Subcutaneous abdominal adipose tissue (tissue), 5 donors: ENCODE measurements at regions not wholly inside any gene's neighbourhood (a gene's known extent, or its start where the extent isn't known, plus 50 kb on each side); places are given as distances from the start of the nearest gene placed in this dataset.
"Not testable (repeated sequence)": the region's sequence is repeated elsewhere in the genome, so short reads cannot be mapped to it uniquely, and the experiment has no call there.

Experiments
- H3K27ac ChIP-seq: one replicate; pipeline ENCODE4 v1.7.0; 2013; ENCODE audit warnings: low read depth, mild to moderate bottlenecking, inconsistent platforms, low read length, moderate library complexity
- H3K27me3 ChIP-seq, 5 donors: one replicate each; pipeline ENCODE4 v1.7.0; 2013; ENCODE audit warnings: low read length in 5 of 5, inconsistent platforms in 1 of 5; ENCODE audit not compliant: control insufficient read depth in 5 of 5, insufficient read depth in 4 of 5
- H3K36me3 ChIP-seq, 5 donors: one replicate each; pipeline ENCODE4 v1.7.0; 2013; ENCODE audit warnings: low read length in 5 of 5; ENCODE audit not compliant: control insufficient read depth in 5 of 5, insufficient read depth in 5 of 5
- H3K4me1 ChIP-seq, 5 donors: one replicate each; pipeline ENCODE4 v1.7.0; 2013; ENCODE audit warnings: low read length in 5 of 5, mild to moderate bottlenecking in 3 of 5, moderate library complexity in 1 of 5; ENCODE audit not compliant: control insufficient read depth in 5 of 5, insufficient read depth in 5 of 5
- H3K4me3 ChIP-seq, 5 donors: one replicate each; pipeline ENCODE4 v1.7.0; 2013; ENCODE audit warnings: low read length in 5 of 5, low read depth in 1 of 5
- H3K9ac ChIP-seq, 5 donors: one replicate each; pipeline ENCODE4 v1.7.0; 2013; ENCODE audit warnings: low read length in 5 of 5, mild to moderate bottlenecking in 4 of 5, moderate library complexity in 3 of 5
- H3K9me3 ChIP-seq, 5 donors: one replicate each; pipeline ENCODE4 v1.7.0; 2013; ENCODE audit warnings: low read length in 5 of 5; ENCODE audit not compliant: control insufficient read depth in 5 of 5
- donor health status: healthy.
- donor health status: healthy.
- donor health status: healthy.
- donor health status: healthy.
- donor health status: healthy.

- not testable (repeated sequence) for H3K9ac ChIP-seq, H3K27ac ChIP-seq, H3K36me3 ChIP-seq, H3K27me3 ChIP-seq, H3K4me3 ChIP-seq, H3K4me1 ChIP-seq, H3K9me3 ChIP-seq
Measured at GRCh38 chr17:27090450-27091042, 203.4 kb upstream of the WSB1 start.

- Histone ChIP-seq H3K9me3 (peaks cover 0 to 5% (median 0%) of the 10 kb centered on the region in 5 donors), H3K9ac (no peak overlapping the region), H3K4me3 (no peak overlapping the region), H3K27me3 (no peaks in the 10 kb centered on the region), H3K4me1 (no peaks in the 10 kb centered on the region), H3K27ac (no peak overlapping the region), H3K36me3 (no peaks in the 10 kb centered on the region)
Measured at GRCh38 chr17:27091043-27091497, 202.8 kb upstream of the WSB1 start.

GRCh38 chr17:27094179-27094578, 199.7 kb upstream of the WSB1 start:
- not testable (repeated sequence) for H3K4me3 ChIP-seq, H3K4me1 ChIP-seq, H3K9ac ChIP-seq, H3K9me3 ChIP-seq, H3K27me3 ChIP-seq, H3K36me3 ChIP-seq, H3K27ac ChIP-seq

- H3K9ac ChIP-seq, H3K27ac ChIP-seq, H3K9me3 ChIP-seq, H3K27me3 ChIP-seq, H3K36me3 ChIP-seq, H3K4me1 ChIP-seq, H3K4me3 ChIP-seq: not testable (repeated sequence)
Measured at GRCh38 chr17:27095821-27096220, 198.1 kb upstream of the WSB1 start.

GRCh38 chr17:27099266-27099665, 194.6 kb upstream of the WSB1 start:
- not testable (repeated sequence) for H3K9me3 ChIP-seq, H3K36me3 ChIP-seq, H3K4me1 ChIP-seq, H3K27me3 ChIP-seq, H3K9ac ChIP-seq, H3K27ac ChIP-seq, H3K4me3 ChIP-seq

GRCh38 chr17:27104605-27105221, 189.2 kb upstream of the WSB1 start:
- not testable (repeated sequence) for H3K9me3 ChIP-seq, H3K4me3 ChIP-seq, H3K36me3 ChIP-seq, H3K9ac ChIP-seq, H3K4me1 ChIP-seq, H3K27me3 ChIP-seq, H3K27ac ChIP-seq

GRCh38 chr17:27105636-27106035, 188.3 kb upstream of the WSB1 start:
- Histone ChIP-seq H3K9me3 (no peaks in the 10 kb centered on the region), H3K4me3 (no peak overlapping the region), H3K4me1 (no peaks in the 10 kb centered on the region), H3K27ac (no peak overlapping the region), H3K27me3 (no peaks in the 10 kb centered on the region), H3K36me3 (no peaks in the 10 kb centered on the region), H3K9ac (no peak overlapping the region)

GRCh38 chr17:27106347-27106981, 187.4 kb upstream of the WSB1 start:
- Histone ChIP-seq H3K36me3 (no peaks in the 10 kb centered on the region), H3K27me3 (no peaks in the 10 kb centered on the region), H3K9ac (no peak overlapping the region), H3K4me1 (no peaks in the 10 kb centered on the region), H3K9me3 (no peaks in the 10 kb centered on the region), H3K4me3 (no peak overlapping the region), H3K27ac (no peak overlapping the region)

- H3K9ac ChIP-seq = no peak overlapping the region
- H3K27ac ChIP-seq = no peak overlapping the region
- H3K27me3 ChIP-seq = no peaks in the 10 kb centered on the region
- no peaks in the 10 kb centered on the region for H3K9me3 ChIP-seq
- H3K4me1 ChIP-seq = no peaks in the 10 kb centered on the region
- no peaks in the 10 kb centered on the region for H3K36me3 ChIP-seq
- no peak overlapping the region for H3K4me3 ChIP-seq
Measured at GRCh38 chr17:27106982-27107360, 186.9 kb upstream of the WSB1 start.

- not testable (repeated sequence) for H3K9me3 ChIP-seq, H3K9ac ChIP-seq, H3K27me3 ChIP-seq, H3K4me1 ChIP-seq, H3K4me3 ChIP-seq, H3K36me3 ChIP-seq, H3K27ac ChIP-seq
Measured at GRCh38 chr17:27107386-27108328, 186.3 kb upstream of the WSB1 start.
